ENCODE measurements at regions not wholly inside any gene's neighbourhood (a gene's known extent, or its start where the extent isn't known, plus 50 kb on each side); places are given as distances from the start of the nearest gene placed in this dataset.

- Histone ChIP-seq H3K79me2 (ENCODE audit: insufficient read depth, low read length) (no peaks in the 10 kb centered on the region), H3K27me3 (ENCODE audit: low read length) (no peaks in the 10 kb centered on the region), H2AFZ (ENCODE audit: low read depth, low read length, severe bottlenecking) (no peak overlapping the region), H4K20me1 (ENCODE audit: low read depth, low read length) (no peaks in the 10 kb centered on the region), H3K36me3 (ENCODE audit: low read length) (no peaks in the 10 kb centered on the region), H3K9ac (ENCODE audit: low read length) (no peak overlapping the region), H3K27ac (ENCODE audit: low read depth, low read length) (no peak overlapping the region), H3K4me2 (ENCODE audit: low read depth, low read length, poor library complexity, severe bottlenecking) (no peak overlapping the region), H3K9me3 (ENCODE audit: insufficient read depth, low read length) (no peaks in the 10 kb centered on the region), H3K4me3 (ENCODE audit: insufficient read depth, low read length, poor library complexity, severe bottlenecking) (no peak overlapping the region), H3F3A (ENCODE audit: insufficient read depth) (no peaks in the 10 kb centered on the region), H3K9me2 (replicated peaks; ENCODE audit: insufficient read depth, low read length) (no peaks in the 10 kb centered on the region)
- no peak for TF ChIP-seq EZH2phosphoT487 (conservative IDR thresholded peaks at IDR 0.05; ENCODE audit: low read length)
- no peak for TF ChIP-seq CTCF (IDR thresholded peaks at IDR 0.05; ENCODE audit: insufficient read depth, low read length, poor library complexity, severe bottlenecking)
Measured at GRCh38 chr16:76612497-76612896, 335.3 kb downstream of the CNTNAP4 start.

GRCh38 chr16:76614269-76614668 is 337.1 kb downstream of the CNTNAP4 start:
- Histone ChIP-seq H3K27me3 (ENCODE audit: low read length) (no peaks in the 10 kb centered on the region), H3K27ac (ENCODE audit: low read depth, low read length) (no peak overlapping the region), H3K9me3 (ENCODE audit: insufficient read depth, low read length) (no peaks in the 10 kb centered on the region), H2AFZ (ENCODE audit: low read depth, low read length, severe bottlenecking) (no peak overlapping the region), H3K4me3 (ENCODE audit: insufficient read depth, low read length, poor library complexity, severe bottlenecking) (no peak overlapping the region), H3K79me2 (ENCODE audit: insufficient read depth, low read length) (no peaks in the 10 kb centered on the region), H3K9me2 (replicated peaks; ENCODE audit: insufficient read depth, low read length) (no peaks in the 10 kb centered on the region), H3F3A (ENCODE audit: insufficient read depth) (no peaks in the 10 kb centered on the region), H3K9ac (ENCODE audit: low read length) (no peak overlapping the region), H3K4me2 (ENCODE audit: low read depth, low read length, poor library complexity, severe bottlenecking) (no peak overlapping the region), H3K36me3 (ENCODE audit: low read length) (no peaks in the 10 kb centered on the region), H4K20me1 (ENCODE audit: low read depth, low read length) (no peaks in the 10 kb centered on the region)
- TF ChIP-seq CTCF (IDR thresholded peaks at IDR 0.05; ENCODE audit: insufficient read depth, low read length, poor library complexity, severe bottlenecking) = no peak
- no peak for TF ChIP-seq EZH2phosphoT487 (conservative IDR thresholded peaks at IDR 0.05; ENCODE audit: low read length)

GRCh38 chr16:76622876-76623275 is 345.7 kb downstream of the CNTNAP4 start:
- Histone ChIP-seq H3K9me2 (replicated peaks; ENCODE audit: insufficient read depth, low read length) (no peaks in the 10 kb centered on the region), H3F3A (ENCODE audit: insufficient read depth) (no peaks in the 10 kb centered on the region), H3K9me3 (ENCODE audit: insufficient read depth, low read length) (no peaks in the 10 kb centered on the region)

More at GRCh38 chr16:76622876-76623275, 345.7 kb downstream of the CNTNAP4 start:
- no peak overlapping the region for H2AFZ ChIP-seq (ENCODE audit: low read depth, low read length, severe bottlenecking)
- H3K9ac ChIP-seq (ENCODE audit: low read length) = no peak overlapping the region
- no peaks in the 10 kb centered on the region for H3K79me2 ChIP-seq (ENCODE audit: insufficient read depth, low read length)
- H3K4me3 ChIP-seq (ENCODE audit: insufficient read depth, low read length, poor library complexity, severe bottlenecking) = no peak overlapping the region
- H3K27me3 ChIP-seq (ENCODE audit: low read length) = no peaks in the 10 kb centered on the region
- no peaks in the 10 kb centered on the region for H4K20me1 ChIP-seq (ENCODE audit: low read depth, low read length)
- no peak overlapping the region for H3K4me2 ChIP-seq (ENCODE audit: low read depth, low read length, poor library complexity, severe bottlenecking)
- H3K27ac ChIP-seq (ENCODE audit: low read depth, low read length) = no peak overlapping the region
- no peak for TF ChIP-seq EZH2phosphoT487 (conservative IDR thresholded peaks at IDR 0.05; ENCODE audit: low read length)
- TF ChIP-seq CTCF (IDR thresholded peaks at IDR 0.05; ENCODE audit: insufficient read depth, low read length, poor library complexity, severe bottlenecking) = no peak
- no peaks in the 10 kb centered on the region for H3K36me3 ChIP-seq (ENCODE audit: low read length)

Data from SU-DHL-6 (cell line).